H1 (cell line): ENCODE measurements at regions not wholly inside any gene's neighbourhood (a gene's known extent, or its start where the extent isn't known, plus 50 kb on each side); places are given as distances from the start of the nearest gene placed in this dataset.

Experiments
- CTCF ChIA-PET: fragments of 300-600 bp; sonication (Branson Sonifier 250); formaldehyde crosslinking; loops from one replicate; lab custom pipeline; 2021; ENCODE audit not compliant: partially characterized antibody; lab: Charles Lee
- POLR2A ChIA-PET: fragments of 300-600 bp; sonication (Branson Sonifier 250); formaldehyde crosslinking; loops from one replicate; lab custom pipeline; 2021; ENCODE audit warnings: inconsistent platforms; ENCODE audit not compliant: partially characterized antibody; lab: Charles Lee
- DNase-seq, 2 experiments: peaks; one replicate each; pipeline versions ENCODE4 v3.0.0 to v3.0.0-alpha.2; 2010 to 2022; ENCODE audit warnings: low spot score in 2 of 2, low read depth in 1 of 2, mixed read lengths in 1 of 2
- FAIRE-seq: peaks from 2 replicates; lab custom pipeline; 2011; peaks lifted over from hg19 to GRCh38; lab: Jason Lieb, UNC
- H2AFZ ChIP-seq: 2 replicates; pipeline ENCODE4 v1.8.1; 2012; ENCODE audit warnings: low read length, inconsistent platforms
- H2AK5ac ChIP-seq: 2 replicates; pipeline ENCODE4 v1.6.1; 2013; ENCODE audit warnings: low read depth, low read length
- H2BK120ac ChIP-seq: replicated peaks from 2 replicates; pipeline ENCODE3; 2013; ENCODE audit warnings: low read depth, low read length, inconsistent platforms
- H2BK12ac ChIP-seq: 2 replicates; pipeline ENCODE4 v1.6.1; 2013; ENCODE audit warnings: low read depth, low read length
- H2BK15ac ChIP-seq: 2 replicates; pipeline ENCODE4 v1.6.1; 2013; ENCODE audit warnings: low read length
- H2BK20ac ChIP-seq: 2 replicates; pipeline ENCODE4 v1.6.1; 2013; ENCODE audit warnings: low read length
- H2BK5ac ChIP-seq: 2 replicates; pipeline ENCODE4 v1.6.1; 2013; ENCODE audit warnings: low read depth, low read length
- H3K14ac ChIP-seq: 2 replicates; pipeline ENCODE4 v1.6.1; 2013; ENCODE audit warnings: inconsistent platforms; ENCODE audit not compliant: insufficient read length
- H3K18ac ChIP-seq: 2 replicates; pipeline ENCODE4 v1.6.1; 2013; ENCODE audit warnings: low read length; ENCODE audit errors: extremely low read depth
- H3K23ac ChIP-seq: 2 replicates; pipeline ENCODE4 v1.6.1; 2013; ENCODE audit warnings: inconsistent platforms; ENCODE audit not compliant: insufficient read length
- H3K23me2 ChIP-seq: 2 replicates; pipeline ENCODE4 v1.6.1; 2013; ENCODE audit warnings: low read depth, low read length
- H3K27ac ChIP-seq: 2 replicates; pipeline ENCODE4 v1.6.1; 2011; ENCODE audit warnings: low read depth, low read length, inconsistent platforms
- H3K27me3 ChIP-seq, 4 experiments: replicated peaks in 1 of 4; 1 replicate in 1 of 4; 2 replicates in 3 of 4; pipeline versions ENCODE4 v1.6.1 to v1.8.1; 2011 to 2013; ENCODE audit warnings: low read length in 3 of 4, mild to moderate bottlenecking in 3 of 4, inconsistent platforms in 2 of 4, mixed read lengths in 2 of 4, moderate library complexity in 1 of 4; ENCODE audit not compliant: control insufficient read depth in 3 of 4, insufficient read depth in 3 of 4; ENCODE audit errors: extremely low read depth in 1 of 4
- H3K36me3 ChIP-seq, 4 experiments: 2 replicates each; pipeline versions ENCODE4 v1.6.1 to v1.8.1; 2011 to 2013; ENCODE audit warnings: mild to moderate bottlenecking in 4 of 4, low read length in 3 of 4, moderate library complexity in 2 of 4, control low read depth in 1 of 4, inconsistent platforms in 1 of 4; ENCODE audit not compliant: insufficient read depth in 4 of 4, control insufficient read depth in 2 of 4
- H3K4ac ChIP-seq: replicated peaks from 2 replicates; pipeline ENCODE3; 2013; ENCODE audit warnings: low read length, low read depth, mixed read lengths, inconsistent platforms; ENCODE audit not compliant: insufficient read length
- H3K4me1 ChIP-seq, 4 experiments: replicated peaks in 1 of 4; 1 replicate in 1 of 4; 2 replicates in 3 of 4; pipeline versions ENCODE4 v1.6.1 to v1.8.1; 2011 to 2013; ENCODE audit warnings: low read length in 3 of 4, inconsistent platforms in 2 of 4, mixed read lengths in 1 of 4; ENCODE audit not compliant: insufficient read depth in 4 of 4, control insufficient read depth in 3 of 4
- H3K4me2 ChIP-seq, 2 experiments: 2 replicates each; pipeline versions ENCODE4 v1.6.1 to v1.8.1; 2011 to 2013; ENCODE audit warnings: low read depth in 2 of 2, low read length in 2 of 2, control low read depth in 1 of 2, inconsistent platforms in 1 of 2, mild to moderate bottlenecking in 1 of 2; ENCODE audit not compliant: insufficient read depth in 1 of 2
- H3K4me3 ChIP-seq, 4 experiments: fragments of 200-600, 300-600 bp in 1 of 4; sonication (generic), shearing (Covaris generic), sonication (Bioruptor Twin) in 1 of 4; 2 replicates each; pipeline versions ENCODE4 v1.5.1 to v1.8.1; 2011 to 2016; ENCODE audit warnings: low read length in 4 of 4, low read depth in 3 of 4, control low read depth in 2 of 4, inconsistent platforms in 2 of 4, mild to moderate bottlenecking in 2 of 4, mixed read lengths in 1 of 4, moderate library complexity in 1 of 4; ENCODE audit not compliant: insufficient read depth in 2 of 4; ENCODE audit errors: extremely low read depth in 1 of 4
- H3K56ac ChIP-seq: replicated peaks from 2 replicates; pipeline ENCODE3; 2013; ENCODE audit warnings: low read depth, mild to moderate bottlenecking, mixed read lengths, low read length, inconsistent platforms; ENCODE audit not compliant: insufficient read length
- H3K79me1 ChIP-seq: 2 replicates; pipeline ENCODE4 v1.6.1; 2013; ENCODE audit warnings: low read depth, low read length, control low read depth
- H3K79me2 ChIP-seq, 2 experiments: 2 replicates each; pipeline versions ENCODE4 v1.6.1 to v1.8.1; 2012 to 2013; ENCODE audit warnings: low read length in 2 of 2, mild to moderate bottlenecking in 2 of 2, inconsistent platforms in 1 of 2; ENCODE audit not compliant: insufficient read depth in 2 of 2, control insufficient read depth in 1 of 2
- H3K9ac ChIP-seq, 4 experiments: replicated peaks in 1 of 4; 1 replicate in 1 of 4; 2 replicates in 3 of 4; pipeline versions ENCODE4 v1.6.1 to v1.8.1; 2011 to 2013; ENCODE audit warnings: low read depth in 3 of 4, low read length in 3 of 4, control low read depth in 2 of 4, mild to moderate bottlenecking in 2 of 4, moderate library complexity in 2 of 4, inconsistent platforms in 1 of 4; ENCODE audit errors: extremely low read depth in 1 of 4
- H3K9me3 ChIP-seq, 2 experiments: 2 replicates each; pipeline versions ENCODE4 v1.6.1 to v1.8.1; 2012 to 2013; ENCODE audit warnings: mild to moderate bottlenecking in 2 of 2, moderate library complexity in 2 of 2, control low read depth in 1 of 2, inconsistent platforms in 1 of 2, low read depth in 1 of 2, low read length in 1 of 2, mixed read lengths in 1 of 2; ENCODE audit not compliant: insufficient read depth in 2 of 2
- H4K20me1 ChIP-seq, 2 experiments: replicated peaks in 1 of 2; 2 replicates each; pipeline versions ENCODE3 to v1.8.1; 2011 to 2013; ENCODE audit warnings: inconsistent platforms in 2 of 2, low read length in 2 of 2, mild to moderate bottlenecking in 1 of 2; ENCODE audit not compliant: insufficient read depth in 2 of 2, control insufficient read depth in 1 of 2
- H4K5ac ChIP-seq: 2 replicates; pipeline ENCODE4 v1.6.1; 2013; ENCODE audit warnings: low read length, low read depth, mixed read lengths, inconsistent platforms; ENCODE audit not compliant: insufficient read length
- H4K8ac ChIP-seq: 2 replicates; pipeline ENCODE4 v1.8.0; 2013; ENCODE audit warnings: mild to moderate bottlenecking, moderate library complexity, low read length, inconsistent platforms; ENCODE audit not compliant: insufficient read depth; ENCODE audit errors: extremely low read depth
- H4K91ac ChIP-seq: replicated peaks from 2 replicates; pipeline ENCODE3; 2013; ENCODE audit warnings: low read length, mixed read lengths, inconsistent platforms; ENCODE audit not compliant: insufficient read length
- CBX5 ChIP-seq: fragments of 300-800, 300-1000 bp; sonication (generic); IDR thresholded peaks from 2 replicates; pipeline ENCODE4 v1.7.1; 2016; ENCODE audit warnings: antibody characterized with exemption, low read length, low read depth
- CHD2 ChIP-seq: IDR thresholded peaks from 2 replicates; pipeline ENCODE4 v1.6.1; 2012; ENCODE audit warnings: low read length, improper control_type of control experiment
- CREB1 ChIP-seq: IDR thresholded peaks from 2 replicates; pipeline ENCODE4 v1.6.1; 2012; ENCODE audit warnings: inconsistent platforms
- EP300 ChIP-seq, 2 experiments: IDR thresholded peaks; 1 replicate in 1 of 2; 2 replicates in 1 of 2; pipeline ENCODE4 v1.6.1; 2011 to 2012; ENCODE audit warnings: low read depth in 2 of 2, low read length in 2 of 2, mild to moderate bottlenecking in 2 of 2, borderline replicate concordance in 1 of 2, inconsistent platforms in 1 of 2, moderate library complexity in 1 of 2
- HDAC6 ChIP-seq: IDR thresholded peaks from one replicate; pipeline ENCODE4 v1.7.1; 2012; ENCODE audit warnings: low read depth, mild to moderate bottlenecking, inconsistent platforms, low read length, moderate library complexity
- POLR2A ChIP-seq, 2 experiments: IDR thresholded peaks; 1 replicate in 1 of 2; 2 replicates in 1 of 2; pipeline ENCODE4 v1.6.1; 2011; ENCODE audit warnings: low read depth in 2 of 2, low read length in 2 of 2, mild to moderate bottlenecking in 2 of 2; ENCODE audit errors: control extremely low read depth in 1 of 2
- RXRA ChIP-seq: IDR thresholded peaks from 2 replicates; pipeline ENCODE4 v1.6.1; 2011; ENCODE audit warnings: low read depth, mild to moderate bottlenecking, low read length, moderate library complexity; ENCODE audit not compliant: insufficient read depth
- WGBS, 2 experiments: shearing (Covaris generic) in 1 of 2; methylation state at CpG; one replicate each; pipeline versions ENCODE4 v1.1.6 to v1.1.7; 2013 to 2015; ENCODE audit warnings: low lambda C conversion rate in 2 of 2, mixed read lengths in 2 of 2, inconsistent platforms in 1 of 2, low coverage in 1 of 2, missing lambda C conversion rate in 1 of 2; ENCODE audit not compliant: insufficient replicate concordance in 2 of 2, insufficient coverage in 1 of 2, insufficient read length in 1 of 2; ENCODE audit errors: extremely low coverage in 1 of 2, missing lambda C conversion rate in 1 of 2; 5-methylcytosine and 5-hydroxymethylcytosine counted together
- TF ChIP-seq, protein P1 (sequence below): IDR thresholded peaks from 2 replicates; pipeline ENCODE4 v1.6.1; 2012; ENCODE audit warnings: inconsistent platforms

DNA sequence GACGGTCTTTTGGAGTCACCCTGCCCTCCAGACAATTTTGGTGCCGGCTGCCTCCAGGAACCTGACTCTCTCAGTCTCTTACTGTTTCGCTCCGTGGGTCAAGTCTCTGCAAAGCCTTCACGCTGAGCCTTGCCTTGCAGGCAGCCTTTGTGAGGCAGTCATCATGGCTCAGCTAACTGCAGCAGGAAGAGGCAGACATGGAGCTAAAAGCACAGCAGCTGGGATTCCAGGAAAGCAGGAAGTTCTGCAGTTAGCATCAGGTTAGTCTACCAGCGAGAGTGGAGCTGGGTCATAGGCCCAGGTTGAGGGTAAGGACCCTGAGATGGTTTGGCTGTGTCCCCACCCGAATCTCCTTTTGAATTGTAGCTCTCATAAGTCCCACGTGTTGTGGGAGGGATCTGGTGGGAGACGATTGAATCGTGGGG is 305.4 kb downstream of the PCNX1 start:
- H3K79me2 ChIP-seq: no peaks in the 10 kb centered on the region
- no peaks in the 10 kb centered on the region; the same call in 1 of the 2 replicates for H3K23me2 ChIP-seq
- no peaks in the 10 kb centered on the region for H4K20me1 ChIP-seq
- H3K27ac ChIP-seq: no peak overlapping the region
- 0 out of 2 replicates have a peak overlapping the region, but pooled peaks have one; percentile 53 for H3K18ac ChIP-seq
- H3K36me3 ChIP-seq: no peaks in the 10 kb centered on the region; a peak in 1 of 8 replicates
- no peaks in the 10 kb centered on the region for H3K27me3 ChIP-seq
- H2BK20ac ChIP-seq: peak overlapping the region; percentile 26; the same call in 1 of the 2 replicates
- H2BK5ac ChIP-seq: no peak overlapping the region
- H2BK15ac ChIP-seq: no peak overlapping the region
- ChIA-PET POLR2A (no interaction called here), CTCF (interaction anchor here (0.6 to 1.7 kb wide), 8 partner anchors 22 to 642 kb away, joined by 3 to 5 read pairs (median 3); no protein-coding TSS in a partner anchor)
- H2AFZ ChIP-seq: peak overlapping the region; percentile 97
- H3K79me1 ChIP-seq: no peaks in the 10 kb centered on the region
- WGBS, 2 experiments: 84% methylated on average over 10 of the region's 10 CpGs; no CpG with 5 or more reads in 1 of the 2 experiments
- 0 out of 2 replicates have a peak overlapping the region, but pooled peaks have one; percentile 22 for H2BK12ac ChIP-seq
- H4K91ac ChIP-seq: no peak overlapping the region
- H3K4me2 ChIP-seq: no peak overlapping the region
- H2AK5ac ChIP-seq: no peak overlapping the region
- peak overlapping the region; percentile 83 for H4K8ac ChIP-seq
- H3K4me1 ChIP-seq: peaks cover 0 to 3% (median under 1%) of the 10 kb centered on the region in 4 experiments; a peak in 3 of 7 replicates
- H3K23ac ChIP-seq: no peak overlapping the region
- H3K4ac ChIP-seq: no peak overlapping the region
- FAIRE-seq: no peak
- H3K9me3 ChIP-seq: peaks cover 2% of the 10 kb centered on the region in 2 experiments; a peak in 1 of 4 replicates
- H3K56ac ChIP-seq: no peak overlapping the region
- H3K4me3 ChIP-seq: no peak overlapping the region
- no peak overlapping the region for H3K14ac ChIP-seq
- no peak overlapping the region for H3K9ac ChIP-seq
- H4K5ac ChIP-seq: no peak overlapping the region
- peak overlapping the region; percentile 80 for H2BK120ac ChIP-seq
- DNase-seq: no peak
- TF ChIP-seq CREB1 (no peak), HDAC6 (no peak), CBX5 (no peak), RXRA (no peak), CHD2 (no peak), EP300 (IDR thresholded peaks at IDR 0.05; ENCODE audit: borderline replicate concordance in 1 of 2, low read depth in 2 of 2, low read length in 2 of 2) (no peak), POLR2A (IDR thresholded peaks at IDR 0.05; ENCODE audit: control extremely low read depth in 1 of 2, low read depth in 2 of 2, low read length in 2 of 2) (no peak)
- TF ChIP-seq, protein P1, sequence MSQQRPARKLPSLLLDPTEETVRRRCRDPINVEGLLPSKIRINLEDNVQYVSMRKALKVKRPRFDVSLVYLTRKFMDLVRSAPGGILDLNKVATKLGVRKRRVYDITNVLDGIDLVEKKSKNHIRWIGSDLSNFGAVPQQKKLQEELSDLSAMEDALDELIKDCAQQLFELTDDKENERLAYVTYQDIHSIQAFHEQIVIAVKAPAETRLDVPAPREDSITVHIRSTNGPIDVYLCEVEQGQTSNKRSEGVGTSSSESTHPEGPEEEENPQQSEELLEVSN: no peak
